AG04449 (cell line): ENCODE measurements at regions not wholly inside any gene's neighbourhood (a gene's known extent, or its start where the extent isn't known, plus 50 kb on each side); places are given as distances from the start of the nearest gene placed in this dataset.

Source experiments
- CTCF ChIA-PET: fragments of 350-600 bp; formaldehyde crosslinking; extraction: SDS; loops from one replicate; lab custom pipeline; 2021; ENCODE audit warnings: antibody characterized with exemption; lab: Yijun Ruan, JAX
- POLR2A ChIA-PET: fragments of 400-600, 350-600 bp; formaldehyde crosslinking; extraction: SDS; loops from one replicate; lab custom pipeline; 2020; ENCODE audit warnings: antibody characterized with exemption, inconsistent platforms; lab: Yijun Ruan, JAX
- DNase-seq: peaks from one replicate; pipeline ENCODE4 v3.0.0-alpha.2; 2010; ENCODE audit warnings: low read depth, low spot score
- H3K4me3 ChIP-seq: 2 replicates; pipeline ENCODE4 v1.5.1; 2011; ENCODE audit warnings: low read depth, mild to moderate bottlenecking, control low read depth, low read length
- TF ChIP-seq, protein P1 (sequence below): IDR thresholded peaks from one replicate; pipeline ENCODE4 v1.5.1; 2011; ENCODE audit warnings: mild to moderate bottlenecking, moderate library complexity, low read length, control low read depth, inconsistent platforms; ENCODE audit not compliant: insufficient read depth; ENCODE audit errors: missing control alignments

DNA sequence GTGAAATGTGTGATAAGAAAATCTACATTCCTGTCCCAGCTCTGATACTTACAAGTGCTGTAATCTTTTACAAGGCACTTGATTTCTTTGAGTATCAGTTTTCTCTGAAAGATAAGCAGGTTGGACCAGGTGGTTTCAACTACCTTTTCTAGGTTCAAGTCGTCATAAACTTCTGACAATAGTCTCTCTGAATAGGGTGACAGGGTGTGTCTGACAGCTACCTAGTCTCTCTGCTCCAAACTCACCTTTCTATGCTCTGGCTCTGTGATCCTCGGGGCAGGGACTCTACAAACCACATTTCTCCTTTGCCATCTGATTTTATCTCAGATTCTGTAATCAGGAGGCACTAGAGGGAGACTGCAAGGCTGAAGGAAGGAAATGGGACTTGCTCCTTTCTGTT, 137.7 kb upstream of the SYT1 start:
- ChIA-PET POLR2A (no interaction called here), CTCF (no interaction called here)
- no peak overlapping the region for H3K4me3 ChIP-seq
- no peak for DNase-seq
- TF ChIP-seq, protein P1, sequence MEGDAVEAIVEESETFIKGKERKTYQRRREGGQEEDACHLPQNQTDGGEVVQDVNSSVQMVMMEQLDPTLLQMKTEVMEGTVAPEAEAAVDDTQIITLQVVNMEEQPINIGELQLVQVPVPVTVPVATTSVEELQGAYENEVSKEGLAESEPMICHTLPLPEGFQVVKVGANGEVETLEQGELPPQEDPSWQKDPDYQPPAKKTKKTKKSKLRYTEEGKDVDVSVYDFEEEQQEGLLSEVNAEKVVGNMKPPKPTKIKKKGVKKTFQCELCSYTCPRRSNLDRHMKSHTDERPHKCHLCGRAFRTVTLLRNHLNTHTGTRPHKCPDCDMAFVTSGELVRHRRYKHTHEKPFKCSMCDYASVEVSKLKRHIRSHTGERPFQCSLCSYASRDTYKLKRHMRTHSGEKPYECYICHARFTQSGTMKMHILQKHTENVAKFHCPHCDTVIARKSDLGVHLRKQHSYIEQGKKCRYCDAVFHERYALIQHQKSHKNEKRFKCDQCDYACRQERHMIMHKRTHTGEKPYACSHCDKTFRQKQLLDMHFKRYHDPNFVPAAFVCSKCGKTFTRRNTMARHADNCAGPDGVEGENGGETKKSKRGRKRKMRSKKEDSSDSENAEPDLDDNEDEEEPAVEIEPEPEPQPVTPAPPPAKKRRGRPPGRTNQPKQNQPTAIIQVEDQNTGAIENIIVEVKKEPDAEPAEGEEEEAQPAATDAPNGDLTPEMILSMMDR, result no peak

DNA sequence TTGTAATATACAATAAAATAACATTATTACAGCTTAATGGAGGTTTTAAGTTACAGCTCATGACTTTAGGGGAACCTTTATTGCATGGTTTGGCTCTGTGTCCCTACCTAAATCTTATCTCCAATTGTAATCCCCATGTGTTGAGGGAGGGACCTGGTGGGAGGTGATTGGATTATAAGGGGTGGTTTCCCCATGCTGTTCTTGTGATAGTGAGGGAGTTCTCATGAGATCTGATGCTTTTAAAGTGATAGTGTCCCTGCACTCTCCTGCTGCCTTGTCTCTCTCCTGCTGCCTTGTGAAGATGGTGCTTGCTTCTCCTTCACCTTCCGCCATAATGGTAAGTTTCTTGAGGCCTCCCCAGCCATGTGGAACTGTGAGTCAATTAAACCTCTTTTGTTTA, 132.1 kb upstream of the SYT1 start:
- ChIA-PET POLR2A (no interaction called here), CTCF (no interaction called here)
- no peak overlapping the region for H3K4me3 ChIP-seq
- TF ChIP-seq, protein P1, result no peak
- no peak for DNase-seq

DNA sequence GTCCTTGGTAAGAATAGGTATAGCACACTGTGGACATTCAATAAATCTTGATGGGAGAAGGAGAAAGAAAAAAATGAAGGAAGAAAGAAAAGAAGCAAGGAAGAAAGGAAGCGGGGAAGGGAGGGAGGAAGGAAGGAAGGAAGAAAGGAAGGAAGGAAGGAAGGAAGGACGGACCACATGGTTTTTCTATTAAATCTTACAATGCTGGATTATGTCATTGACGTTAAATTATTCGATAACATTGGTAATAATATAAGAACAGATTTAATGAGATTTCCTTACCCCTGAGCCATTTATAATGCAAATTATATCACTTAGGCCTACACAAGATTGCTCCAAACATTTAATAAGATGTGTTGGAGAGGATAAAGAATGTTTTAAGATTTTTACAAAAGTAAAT, 124.9 kb upstream of the SYT1 start:
- no peak for DNase-seq
- POLR2A ChIA-PET, result no interaction called here

DNA sequence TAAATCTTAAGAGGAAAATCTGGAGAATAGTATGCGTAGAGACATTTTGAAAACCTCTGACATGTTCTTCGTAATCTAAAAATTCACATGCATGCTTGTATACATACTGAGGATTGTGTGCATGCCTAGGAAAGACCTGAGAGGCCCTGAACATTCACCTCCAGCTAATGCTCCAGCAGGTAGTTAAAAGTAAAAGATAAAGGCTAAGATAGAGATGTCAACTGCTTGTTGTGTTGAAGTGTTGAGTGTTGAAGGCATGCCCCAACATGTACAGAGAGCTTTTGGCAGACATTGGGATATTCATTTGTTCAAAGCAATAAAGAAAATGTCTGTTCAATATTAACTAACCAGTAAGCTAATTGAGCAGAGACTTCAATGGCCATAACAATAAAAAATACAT, 118.6 kb upstream of the SYT1 start:
- ChIA-PET POLR2A (no interaction called here), CTCF (interaction anchor here (1.1 kb wide), 1 partner anchor 15 kb away, joined by 4 read pairs; no protein-coding TSS in a partner anchor)
- DNase-seq, result no peak
- TF ChIP-seq, protein P1, result no peak
- H3K4me3 ChIP-seq, result no peak overlapping the region

More for the DNA sequence above, 124.9 kb upstream of the SYT1 start:
- TF ChIP-seq, protein P1, result no peak
- CTCF ChIA-PET, result no interaction called here
- no peak overlapping the region for H3K4me3 ChIP-seq

DNA sequence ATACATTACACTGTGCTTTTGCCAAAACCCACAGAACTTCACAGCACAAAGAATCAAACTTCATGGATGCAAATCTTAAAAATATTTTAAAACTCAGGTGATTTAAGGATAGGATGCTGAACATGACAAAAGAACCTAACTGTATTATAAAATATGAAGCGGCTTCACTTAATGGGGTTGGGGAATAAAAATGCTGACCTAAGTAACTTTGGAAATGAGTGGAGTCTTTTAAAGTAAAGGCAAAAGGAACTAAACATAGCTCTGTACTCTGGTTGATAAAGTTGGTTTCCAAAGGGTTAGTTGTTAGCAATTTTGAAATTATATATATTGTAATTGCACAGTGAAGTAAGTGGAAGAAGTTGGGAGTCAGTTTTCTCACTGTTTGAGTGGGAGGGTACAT, 111.5 kb upstream of the SYT1 start:
- CTCF ChIA-PET, result no interaction called here
- POLR2A ChIA-PET, result no interaction called here
- DNase-seq, result no peak
- TF ChIP-seq, protein P1, result no peak
- no peak overlapping the region for H3K4me3 ChIP-seq

DNA sequence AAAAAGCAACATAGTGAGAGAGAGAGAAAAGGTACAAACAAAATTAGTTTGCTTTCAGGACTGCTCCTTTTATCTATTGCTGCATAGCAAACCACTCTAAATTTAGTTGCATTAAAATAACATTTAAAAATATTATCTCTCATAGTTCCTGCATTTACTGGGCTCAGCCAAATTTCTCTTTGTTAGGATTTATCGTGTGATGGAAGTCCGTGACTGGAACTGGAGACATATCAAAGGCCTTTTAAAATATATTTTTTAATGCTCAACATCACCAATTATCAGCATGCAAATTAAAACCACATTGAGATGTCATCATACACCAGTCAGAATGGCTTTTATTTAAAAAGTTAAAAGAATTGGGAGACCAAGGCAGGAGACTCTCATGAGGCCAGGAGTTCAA, 107.6 kb upstream of the SYT1 start:
- no peak for DNase-seq
- TF ChIP-seq, protein P1, result no peak
- ChIA-PET CTCF (no interaction called here), POLR2A (no interaction called here)
- no peak overlapping the region for H3K4me3 ChIP-seq
